Kidney tubule cell (primary cell): ENCODE measurements at regions not wholly inside any gene's neighbourhood (a gene's known extent, or its start where the extent isn't known, plus 50 kb on each side); places are given as distances from the start of the nearest gene placed in this dataset.
"Not testable (repeated sequence)": the region's sequence is repeated elsewhere in the genome, so short reads cannot be mapped to it uniquely, and the experiment has no call there.

Experiments used
- DNase-seq: peaks from one replicate; pipeline ENCODE4 v3.0.0-alpha.2; 2018; ENCODE audit warnings: low spot score

GRCh38 chr5:84961193-84961592 is 576.5 kb upstream of the EDIL3 start:
- no peak for DNase-seq

- DNase-seq = peak; percentile 1
Observed at GRCh38 chr5:84961903-84962302, 577.2 kb upstream of the EDIL3 start.

- no peak for DNase-seq
Observed at GRCh38 chr5:84983093-84983492, 598.4 kb upstream of the EDIL3 start.

- DNase-seq = no peak
Observed at GRCh38 chr5:84985148-84985547, 600.5 kb upstream of the EDIL3 start.

GRCh38 chr5:84986688-84987087 is 602.0 kb upstream of the EDIL3 start:
- no peak for DNase-seq

GRCh38 chr5:85000671-85001070 is 616.0 kb upstream of the EDIL3 start:
- no peak for DNase-seq

GRCh38 chr5:85002026-85002425 is 617.3 kb upstream of the EDIL3 start:
- DNase-seq = not testable (repeated sequence)

- no peak for DNase-seq
Observed at GRCh38 chr5:85010014-85010562, 625.4 kb upstream of the EDIL3 start.

- DNase-seq = no peak
Observed at GRCh38 chr5:85017261-85017660, 632.6 kb upstream of the EDIL3 start.

- no peak for DNase-seq
Observed at GRCh38 chr5:85030316-85031084, 645.8 kb upstream of the EDIL3 start.

GRCh38 chr5:85049020-85049419 is 664.3 kb upstream of the EDIL3 start:
- DNase-seq = no peak

GRCh38 chr5:85052826-85053225 is 668.1 kb upstream of the EDIL3 start:
- no peak for DNase-seq

GRCh38 chr5:85069659-85070640 is 685.3 kb upstream of the EDIL3 start:
- DNase-seq = no peak

GRCh38 chr5:85077581-85077980 is 692.9 kb upstream of the EDIL3 start:
- DNase-seq = no peak

- no peak for DNase-seq
Observed at GRCh38 chr5:85096421-85096820, 711.7 kb upstream of the EDIL3 start.

GRCh38 chr5:85108471-85108870 is 723.8 kb upstream of the EDIL3 start:
- DNase-seq = no peak

- no peak for DNase-seq
Observed at GRCh38 chr5:85109616-85110015, 724.9 kb upstream of the EDIL3 start.

- no peak for DNase-seq
Observed at GRCh38 chr5:85132269-85132668, 747.6 kb upstream of the EDIL3 start.

- no peak for DNase-seq
Observed at GRCh38 chr5:85140471-85140870, 755.8 kb upstream of the EDIL3 start.

- no peak for DNase-seq
Observed at GRCh38 chr5:85143138-85143537, 758.5 kb upstream of the EDIL3 start.

GRCh38 chr5:85148701-85149100 is 764.0 kb upstream of the EDIL3 start:
- DNase-seq = no peak

- no peak for DNase-seq
Observed at GRCh38 chr5:85159395-85159794, 774.7 kb upstream of the EDIL3 start.

GRCh38 chr5:85168474-85168873 is 783.8 kb upstream of the EDIL3 start:
- no peak for DNase-seq
